ENCODE measurements at regions not wholly inside any gene's neighbourhood (a gene's known extent, or its start where the extent isn't known, plus 50 kb on each side); places are given as distances from the start of the nearest gene placed in this dataset.

DNA sequence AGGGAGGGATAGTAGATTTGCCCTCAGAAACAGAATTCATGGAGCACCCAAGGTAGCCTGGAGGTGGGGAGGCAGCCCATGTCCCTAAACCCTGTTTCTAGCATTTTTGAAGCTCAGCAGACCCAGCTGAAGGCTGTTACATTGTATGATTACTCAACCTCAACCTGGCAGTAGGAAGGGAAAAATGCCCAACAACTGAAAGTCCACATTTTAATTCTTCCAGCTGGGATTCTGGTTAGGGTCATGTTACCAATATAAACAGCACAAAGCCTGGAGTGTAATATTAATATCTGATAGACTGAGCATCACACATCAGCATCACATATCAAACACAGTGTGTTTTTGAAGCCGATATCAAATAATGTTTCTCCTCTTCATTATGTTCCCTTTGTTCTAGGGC lies 437.0 kb downstream of the HRH4 start:
- Histone ChIP-seq H3K36me3 (ENCODE audit: control insufficient read depth in 4 of 4, insufficient read depth in 4 of 4, low read length in 4 of 4) (no peaks in the 10 kb centered on the region), H3K4me1 (ENCODE audit: control insufficient read depth in 5 of 5, insufficient read depth in 5 of 5, low read length in 5 of 5) (peaks cover 0 to 11% (median 0%) of the 10 kb centered on the region in 5 donors), H3K9me3 (ENCODE audit: control insufficient read depth in 4 of 4, insufficient read depth in 3 of 4, low read length in 3 of 4) (no peaks in the 10 kb centered on the region), H3K4me3 (no peak overlapping the region), H3K27ac (ENCODE audit: low read depth in 1 of 2, low read length in 1 of 2) (no peak overlapping the region), H3K9ac (ENCODE audit: insufficient read depth in 1 of 2, low read length in 2 of 2) (no peak overlapping the region), H3K27me3 (ENCODE audit: control insufficient read depth in 3 of 3, insufficient read depth in 3 of 3, low read length in 2 of 3) (no peaks in the 10 kb centered on the region)
- DNase-seq (peak in 2 of 3 donors; percentile 62 to 64), ATAC-seq (ENCODE audit: insufficient read depth, low FRiP score) (no peak)
- WGBS, 2 donors, result 89 to 92% methylated on average over 1 of the region's 1 CpG
- TF ChIP-seq, protein P1, sequence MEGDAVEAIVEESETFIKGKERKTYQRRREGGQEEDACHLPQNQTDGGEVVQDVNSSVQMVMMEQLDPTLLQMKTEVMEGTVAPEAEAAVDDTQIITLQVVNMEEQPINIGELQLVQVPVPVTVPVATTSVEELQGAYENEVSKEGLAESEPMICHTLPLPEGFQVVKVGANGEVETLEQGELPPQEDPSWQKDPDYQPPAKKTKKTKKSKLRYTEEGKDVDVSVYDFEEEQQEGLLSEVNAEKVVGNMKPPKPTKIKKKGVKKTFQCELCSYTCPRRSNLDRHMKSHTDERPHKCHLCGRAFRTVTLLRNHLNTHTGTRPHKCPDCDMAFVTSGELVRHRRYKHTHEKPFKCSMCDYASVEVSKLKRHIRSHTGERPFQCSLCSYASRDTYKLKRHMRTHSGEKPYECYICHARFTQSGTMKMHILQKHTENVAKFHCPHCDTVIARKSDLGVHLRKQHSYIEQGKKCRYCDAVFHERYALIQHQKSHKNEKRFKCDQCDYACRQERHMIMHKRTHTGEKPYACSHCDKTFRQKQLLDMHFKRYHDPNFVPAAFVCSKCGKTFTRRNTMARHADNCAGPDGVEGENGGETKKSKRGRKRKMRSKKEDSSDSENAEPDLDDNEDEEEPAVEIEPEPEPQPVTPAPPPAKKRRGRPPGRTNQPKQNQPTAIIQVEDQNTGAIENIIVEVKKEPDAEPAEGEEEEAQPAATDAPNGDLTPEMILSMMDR (IDR thresholded peaks at IDR 0.05; ENCODE audit: control extremely low read depth, extremely low read depth), result no peak

DNA sequence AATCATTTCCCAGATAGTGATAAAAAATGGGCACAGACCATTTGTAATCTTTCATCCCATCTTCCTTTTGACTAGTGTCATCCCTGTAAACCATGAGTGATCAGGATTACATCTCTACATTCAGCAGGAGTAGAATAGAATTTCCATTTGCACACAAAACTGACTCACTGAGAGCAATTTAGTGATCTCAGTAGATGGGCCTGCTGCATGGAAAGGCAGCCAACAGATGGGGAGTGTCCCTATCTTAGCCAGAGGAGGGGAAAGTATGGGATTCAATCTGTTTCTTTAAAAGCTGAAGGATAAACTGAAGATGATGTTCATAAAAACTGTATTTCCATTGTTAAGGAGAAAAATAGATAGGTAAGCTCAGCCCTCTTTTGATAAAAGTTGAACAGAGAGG lies 441.7 kb downstream of the ZNF521 start:
- ATAC-seq (ENCODE audit: insufficient read depth, low FRiP score) (no peak), DNase-seq (no peak)
- H3K4me1 ChIP-seq (ENCODE audit: control insufficient read depth in 5 of 5, insufficient read depth in 5 of 5, low read length in 5 of 5), result peaks cover 0 to 2% (median 0%) of the 10 kb centered on the region in 5 donors

DNA sequence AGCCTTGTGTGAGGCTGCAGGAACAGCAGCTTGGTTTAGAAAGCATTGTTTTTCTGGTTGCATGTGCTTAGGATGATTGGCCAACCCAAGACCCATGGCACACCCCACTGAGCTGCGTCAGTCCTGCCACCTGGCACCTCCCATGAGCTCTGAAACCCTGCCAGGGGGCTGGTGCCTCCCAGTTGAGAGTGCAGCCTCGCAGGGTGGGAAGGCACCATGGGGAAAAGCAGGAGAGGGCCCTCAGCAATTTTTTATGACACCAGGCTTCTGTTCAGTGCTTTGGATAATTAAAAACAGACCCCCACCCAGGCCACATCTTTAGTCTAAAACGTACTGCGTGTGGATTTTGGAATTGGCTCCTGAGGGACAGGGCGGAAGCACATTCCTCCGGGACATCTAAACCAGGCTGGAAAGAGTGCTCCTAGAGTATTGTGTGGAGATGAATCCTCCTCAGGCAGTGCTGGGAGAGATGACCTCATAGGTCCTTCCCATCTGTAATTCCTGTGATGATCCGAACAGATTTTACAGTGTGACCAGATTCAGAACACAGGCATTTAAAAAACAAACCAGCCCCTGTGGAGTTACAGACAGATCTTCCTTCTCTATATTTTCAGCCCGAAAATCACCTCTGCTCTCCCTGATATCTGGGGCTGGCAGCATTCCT lies 438.3 kb downstream of the ZNF521 start:
- TF ChIP-seq, protein P1 (IDR thresholded peaks at IDR 0.05; ENCODE audit: control extremely low read depth, extremely low read depth), result no peak
- ATAC-seq (ENCODE audit: insufficient read depth, low FRiP score) (no peak), DNase-seq (no peak)
- peaks cover 0 to 1% (median 0%) of the 10 kb centered on the region in 4 donors for H3K9me3 ChIP-seq (ENCODE audit: control insufficient read depth in 4 of 4, insufficient read depth in 3 of 4, low read length in 3 of 4)
- no peak overlapping the region for H3K9ac ChIP-seq (ENCODE audit: insufficient read depth in 1 of 2, low read length in 2 of 2)
- H3K27me3 ChIP-seq (ENCODE audit: control insufficient read depth in 3 of 3, insufficient read depth in 3 of 3, low read length in 2 of 3), result no peaks in the 10 kb centered on the region
- peak overlapping the region in 1 of 2 donors; percentile 17 for H3K27ac ChIP-seq (ENCODE audit: low read depth in 1 of 2, low read length in 1 of 2)
- H3K4me3 ChIP-seq, result no peak overlapping the region
- WGBS, 2 donors, result 70 to 90% methylated on average over 8 of the region's 8 CpGs
- peaks cover 0 to 2% (median 0%) of the 10 kb centered on the region in 5 donors for H3K4me1 ChIP-seq (ENCODE audit: control insufficient read depth in 5 of 5, insufficient read depth in 5 of 5, low read length in 5 of 5)
- H3K36me3 ChIP-seq (ENCODE audit: control insufficient read depth in 4 of 4, insufficient read depth in 4 of 4, low read length in 4 of 4), result no peaks in the 10 kb centered on the region

More for the DNA sequence above, 441.7 kb downstream of the ZNF521 start:
- H3K27ac ChIP-seq (ENCODE audit: low read depth in 1 of 2, low read length in 1 of 2), result no peak overlapping the region
- H3K9me3 ChIP-seq (ENCODE audit: control insufficient read depth in 4 of 4, insufficient read depth in 3 of 4, low read length in 3 of 4), result no peaks in the 10 kb centered on the region
- no peaks in the 10 kb centered on the region for H3K36me3 ChIP-seq (ENCODE audit: control insufficient read depth in 4 of 4, insufficient read depth in 4 of 4, low read length in 4 of 4)
- no peak overlapping the region for H3K4me3 ChIP-seq
- H3K9ac ChIP-seq (ENCODE audit: insufficient read depth in 1 of 2, low read length in 2 of 2), result no peak overlapping the region
- TF ChIP-seq, protein P1 (IDR thresholded peaks at IDR 0.05; ENCODE audit: control extremely low read depth, extremely low read depth), result no peak
- no peaks in the 10 kb centered on the region for H3K27me3 ChIP-seq (ENCODE audit: control insufficient read depth in 3 of 3, insufficient read depth in 3 of 3, low read length in 2 of 3)

DNA sequence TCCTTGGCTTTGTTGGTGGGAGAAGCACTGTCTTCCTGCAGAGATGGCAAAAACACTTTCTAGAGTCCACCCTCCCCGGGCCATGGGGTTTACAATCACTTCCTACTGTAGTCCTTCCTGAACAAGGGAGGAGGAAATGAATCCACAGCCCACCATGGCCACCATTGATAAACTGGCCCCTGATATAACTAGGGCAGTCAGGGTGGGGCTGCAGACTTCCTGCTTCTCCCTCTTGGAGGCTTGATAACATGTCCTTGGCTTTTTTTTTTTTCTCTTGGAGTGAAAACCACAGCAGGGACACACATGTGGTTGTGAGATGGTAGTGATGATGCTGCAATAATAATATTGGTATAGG lies 437.8 kb downstream of the ZNF521 start:
- TF ChIP-seq, protein P1 (IDR thresholded peaks at IDR 0.05; ENCODE audit: control extremely low read depth, extremely low read depth), result no peak
- H3K4me3 ChIP-seq, result no peak overlapping the region
- peak in 1 of 3 donors; percentile 25 for DNase-seq
- H3K27ac ChIP-seq (ENCODE audit: low read depth in 1 of 2, low read length in 1 of 2), result peak overlapping the region in 1 of 2 donors; percentile 17
- peaks cover 0 to 1% (median 0%) of the 10 kb centered on the region in 4 donors for H3K9me3 ChIP-seq (ENCODE audit: control insufficient read depth in 4 of 4, insufficient read depth in 3 of 4, low read length in 3 of 4)
- H3K27me3 ChIP-seq (ENCODE audit: control insufficient read depth in 3 of 3, insufficient read depth in 3 of 3, low read length in 2 of 3), result no peaks in the 10 kb centered on the region
- no peak for ATAC-seq (ENCODE audit: insufficient read depth, low FRiP score)
- no peak overlapping the region for H3K9ac ChIP-seq (ENCODE audit: insufficient read depth in 1 of 2, low read length in 2 of 2)
- peaks cover 0 to 2% (median 0%) of the 10 kb centered on the region in 5 donors for H3K4me1 ChIP-seq (ENCODE audit: control insufficient read depth in 5 of 5, insufficient read depth in 5 of 5, low read length in 5 of 5)
- no peaks in the 10 kb centered on the region for H3K36me3 ChIP-seq (ENCODE audit: control insufficient read depth in 4 of 4, insufficient read depth in 4 of 4, low read length in 4 of 4)
- WGBS, 2 donors, result 15 to 19% methylated on average over 1 of the region's 1 CpG
